ENCODE measurements at regions not wholly inside any gene's neighbourhood (a gene's known extent, or its start where the extent isn't known, plus 50 kb on each side); places are given as distances from the start of the nearest gene placed in this dataset.

- ATAC-seq (no peak), DNase-seq (ENCODE audit: low read depth, low spot score) (no peak)
- Histone ChIP-seq H3K4me2 (ENCODE audit: low read length) (no peak overlapping the region), H3K36me3 (ENCODE audit: control insufficient read depth in 1 of 2, insufficient read depth in 2 of 2, low read length in 2 of 2) (no peaks in the 10 kb centered on the region), H2AFZ (ENCODE audit: low read depth, low read length, poor library complexity, severe bottlenecking) (no peak overlapping the region), H3K4me1 (ENCODE audit: control insufficient read depth in 1 of 2, insufficient read depth in 2 of 2, low read length in 2 of 2) (peaks cover 0 to 10% of the 10 kb centered on the region in 2 experiments; a peak in 1 of 4 replicates), H3K79me2 (ENCODE audit: insufficient read depth, low read length) (no peaks in the 10 kb centered on the region), H3K27ac (ENCODE audit: low read depth, low read length) (no peak overlapping the region), H3K9me3 (ENCODE audit: control insufficient read depth in 1 of 2, insufficient read depth in 1 of 2, low read depth in 1 of 2, low read length in 2 of 2) (no peaks in the 10 kb centered on the region), H4K20me1 (ENCODE audit: insufficient read depth) (no peaks in the 10 kb centered on the region), H3K9ac (ENCODE audit: low read length) (no peak overlapping the region), H3K4me3 (replicated peaks in 1 of 2; ENCODE audit: low read depth in 1 of 2, low read length in 2 of 2) (no peak overlapping the region), H3K9me2 (ENCODE audit: insufficient read depth) (no peaks in the 10 kb centered on the region), H3K27me3 (ENCODE audit: insufficient read depth, low read length) (no peaks in the 10 kb centered on the region)
- CTCF ChIA-PET = no interaction called here
- POLR2A ChIA-PET = no interaction called here
- BruUV-seq (replicated peaks) = no TSS peak
- intact Hi-C loops (cut with micrococcal nuclease) = no loop called here
- RAD21 ChIA-PET (ENCODE audit: low non-redundant PET in 1 of 2, low total read pairs in 2 of 2, uncharacterized antibody in 2 of 2, unreplicated experiment in 2 of 2) = no interaction called here
- TF ChIP-seq YY1 (IDR thresholded peaks at IDR 0.05; ENCODE audit: extremely low read depth, insufficient replicate concordance, low read depth, low read length) (no peak), ZFX (IDR thresholded peaks at IDR 0.05) (no peak), POLR2AphosphoS5 (IDR thresholded peaks at IDR 0.05; ENCODE audit: low read depth, low read length) (no peak), MAX (IDR thresholded peaks at IDR 0.05) (no peak), SIN3A (IDR thresholded peaks at IDR 0.05; ENCODE audit: low read depth) (no peak), POLR2A (IDR thresholded peaks at IDR 0.05; ENCODE audit: borderline replicate concordance, extremely low read depth, insufficient read depth, insufficient read length) (no peak), FOSL1 (IDR thresholded peaks at IDR 0.05; ENCODE audit: low read depth) (no peak), REST (IDR thresholded peaks at IDR 0.05; ENCODE audit: low read depth) (no peak), JUND (IDR thresholded peaks at IDR 0.05) (no peak), EGR1 (IDR thresholded peaks at IDR 0.05; ENCODE audit: low read depth) (no peak), SRF (IDR thresholded peaks at IDR 0.05; ENCODE audit: low read depth) (no peak), ATF3 (IDR thresholded peaks at IDR 0.05) (no peak), RAD21 (IDR thresholded peaks at IDR 0.05; ENCODE audit: low read depth) (no peak)
Observed at GRCh38 chr12:115370650-115371049, 686.7 kb upstream of the TBX3 start.

Data from HCT116 (cell line).